T-helper 2 cell treated with Interferon-gamma antibody and Interleukin-4, amounts not matched to agents 5 μg/mL and 100 μg/mL, for 36 hours (primary cell): ENCODE measurements at regions not wholly inside any gene's neighbourhood (a gene's known extent, or its start where the extent isn't known, plus 50 kb on each side); places are given as distances from the start of the nearest gene placed in this dataset.
"Not testable (repeated sequence)": the region's sequence is repeated elsewhere in the genome, so short reads cannot be mapped to it uniquely, and the experiment has no call there.

Source experiments
- DNase-seq: peaks from one replicate; pipeline ENCODE4 v3.0.0; 2021; ENCODE audit warnings: low spot score
- H3K27ac Mint-ChIP-seq: one replicate; pipeline ENCODE4 v1.8.0; 2021; ENCODE audit warnings: mild to moderate bottlenecking, mixed read lengths
- H3K27me3 Mint-ChIP-seq: one replicate; pipeline ENCODE4 v1.8.0; 2021; ENCODE audit warnings: low read depth, mixed read lengths
- H3K36me3 Mint-ChIP-seq: one replicate; pipeline ENCODE4 v1.8.0; 2021; ENCODE audit warnings: low read depth, mixed read lengths
- H3K4me1 Mint-ChIP-seq: one replicate; pipeline ENCODE4 v1.8.0; 2021; ENCODE audit warnings: low read depth, mixed read lengths
- H3K4me3 Mint-ChIP-seq: one replicate; pipeline ENCODE4 v1.8.0; 2022; ENCODE audit warnings: mild to moderate bottlenecking, moderate library complexity, mixed read lengths
- H3K9me3 Mint-ChIP-seq: one replicate; pipeline ENCODE4 v1.8.0; 2021; ENCODE audit warnings: mixed read lengths

DNA sequence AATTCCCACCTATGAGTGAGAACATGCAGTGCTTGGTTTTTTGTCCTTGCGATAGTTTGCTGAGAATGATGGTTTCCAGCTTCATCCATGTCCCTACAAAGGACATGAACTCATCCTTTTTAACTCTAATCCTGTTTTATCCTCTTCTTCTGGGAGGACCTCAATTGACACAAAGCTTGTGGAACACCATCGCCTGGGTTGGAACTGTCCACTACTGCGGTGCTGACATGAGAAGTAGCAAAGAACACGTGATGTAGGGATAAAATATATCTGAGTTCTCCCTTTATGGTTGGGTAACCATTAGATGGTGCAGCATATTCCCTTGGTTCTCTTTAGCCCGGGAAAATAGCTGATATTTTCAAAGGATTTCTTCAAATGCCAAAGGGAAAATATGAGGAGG, 105.3 kb upstream of the TOPAZ1 start:
- Mint-ChIP-seq H3K27me3 (no peaks in the 10 kb centered on the region), H3K36me3 (no peaks in the 10 kb centered on the region), H3K4me1 (no peaks in the 10 kb centered on the region), H3K27ac (no peak overlapping the region), H3K4me3 (no peak overlapping the region), H3K9me3 (no peaks in the 10 kb centered on the region)
- DNase-seq = no peak

DNA sequence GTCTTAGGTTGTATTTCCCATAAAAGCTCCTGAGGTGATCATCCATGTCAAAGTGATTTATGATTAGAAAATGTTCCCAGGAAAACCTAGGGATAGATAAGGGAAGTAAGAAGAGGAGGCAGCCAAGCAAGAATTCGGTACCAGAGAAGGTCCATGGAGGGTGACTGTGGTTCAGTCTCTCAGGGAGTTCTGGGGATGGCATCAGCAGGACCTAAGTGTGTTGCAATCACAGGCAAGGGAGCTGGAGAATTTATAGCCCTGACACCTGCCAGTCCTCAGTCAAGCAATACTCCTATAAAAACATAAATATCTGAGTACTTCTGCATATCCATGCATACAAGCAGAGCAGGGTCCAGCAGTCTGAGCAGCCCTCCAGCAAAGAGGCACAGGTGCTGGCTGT, 95.6 kb upstream of the TOPAZ1 start:
- Mint-ChIP-seq H3K27ac (no peak overlapping the region), H3K36me3 (no peaks in the 10 kb centered on the region), H3K4me1 (no peaks in the 10 kb centered on the region), H3K4me3 (no peak overlapping the region), H3K9me3 (no peaks in the 10 kb centered on the region), H3K27me3 (peaks cover 5% of the 10 kb centered on the region)
- no peak for DNase-seq

DNA sequence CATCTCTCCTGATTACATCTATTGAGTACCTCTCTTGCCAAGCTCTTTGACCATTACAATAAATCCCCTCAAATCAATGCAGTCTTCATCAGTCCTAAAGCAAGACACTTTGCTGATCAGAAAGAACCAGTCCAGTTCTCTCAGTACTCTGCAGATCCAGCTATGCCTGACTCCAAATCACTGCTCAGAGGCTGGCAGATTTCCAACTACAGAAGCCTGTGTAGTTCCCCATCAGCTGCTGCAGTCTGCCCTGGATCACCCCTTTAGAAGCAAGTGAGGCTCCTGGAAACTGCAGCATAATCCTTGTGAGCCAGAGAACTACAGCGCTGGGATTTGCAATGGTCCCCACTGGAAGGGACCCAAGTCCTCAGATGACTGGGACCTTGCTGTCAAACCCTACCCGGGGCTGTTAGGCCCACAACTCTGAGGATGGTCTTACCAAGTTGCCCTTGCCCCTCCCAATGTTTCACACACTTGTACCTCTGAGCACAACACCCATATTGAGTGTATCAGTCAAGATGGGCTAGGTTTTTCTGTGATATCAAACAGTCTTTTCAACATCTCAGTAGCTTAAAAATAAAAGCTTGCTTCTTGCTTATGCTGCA, 81.9 kb upstream of the TOPAZ1 start:
- H3K9me3 Mint-ChIP-seq = no peaks in the 10 kb centered on the region
- H3K4me1 Mint-ChIP-seq = no peaks in the 10 kb centered on the region
- no peaks in the 10 kb centered on the region for H3K36me3 Mint-ChIP-seq
- DNase-seq = no peak
- no peak overlapping the region for H3K27ac Mint-ChIP-seq
- no peak overlapping the region for H3K4me3 Mint-ChIP-seq
- peaks cover 2% of the 10 kb centered on the region for H3K27me3 Mint-ChIP-seq

DNA sequence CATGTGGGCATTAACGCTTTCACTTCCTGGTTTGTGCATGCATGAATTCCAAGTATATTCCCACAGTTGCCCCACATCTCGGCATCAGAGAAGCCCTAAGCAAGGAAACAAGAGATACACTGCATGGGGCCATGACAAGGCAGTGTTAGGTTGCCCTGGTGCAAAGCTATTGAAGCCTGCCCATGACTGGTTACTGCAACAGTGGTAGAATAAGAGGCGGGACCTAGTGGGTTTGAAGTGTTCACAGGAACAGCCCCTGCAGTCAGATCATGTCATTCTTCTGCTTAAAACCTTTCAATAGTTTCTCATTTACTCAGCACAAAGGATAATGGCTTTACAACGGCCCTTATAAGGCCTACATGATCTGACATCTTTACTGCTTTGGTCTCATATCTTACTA, 80.9 kb upstream of the TOPAZ1 start:
- no peak for DNase-seq
- peaks cover 2% of the 10 kb centered on the region for H3K27me3 Mint-ChIP-seq

DNA sequence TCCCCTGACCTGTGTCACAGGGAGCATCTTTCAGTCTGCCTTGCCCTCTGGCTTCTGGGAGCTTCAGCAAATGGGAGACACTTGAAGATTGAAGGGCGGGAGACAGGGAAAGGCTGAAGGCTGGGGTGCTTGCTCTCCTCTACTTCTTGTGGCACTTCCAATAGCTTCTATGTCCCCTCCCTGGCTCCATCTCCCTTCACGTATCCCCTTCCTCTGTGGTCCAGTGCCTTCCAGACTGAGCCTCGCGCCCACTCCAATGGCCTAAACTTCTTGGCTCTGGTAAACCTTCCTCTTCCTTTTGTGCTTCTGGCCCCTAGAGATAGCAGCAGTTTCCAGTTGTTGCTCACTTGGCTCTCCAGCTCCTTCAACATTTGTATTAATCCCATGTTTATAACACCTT, 69.8 kb upstream of the TOPAZ1 start:
- DNase-seq = no peak
- Mint-ChIP-seq H3K36me3 (no peaks in the 10 kb centered on the region), H3K4me3 (no peak overlapping the region), H3K27ac (no peak overlapping the region), H3K9me3 (no peaks in the 10 kb centered on the region), H3K27me3 (peaks cover 2% of the 10 kb centered on the region), H3K4me1 (no peaks in the 10 kb centered on the region)

More for the DNA sequence above, 80.9 kb upstream of the TOPAZ1 start:
- no peaks in the 10 kb centered on the region for H3K4me1 Mint-ChIP-seq
- no peak overlapping the region for H3K27ac Mint-ChIP-seq
- no peaks in the 10 kb centered on the region for H3K9me3 Mint-ChIP-seq
- H3K36me3 Mint-ChIP-seq = no peaks in the 10 kb centered on the region
- no peak overlapping the region for H3K4me3 Mint-ChIP-seq

DNA sequence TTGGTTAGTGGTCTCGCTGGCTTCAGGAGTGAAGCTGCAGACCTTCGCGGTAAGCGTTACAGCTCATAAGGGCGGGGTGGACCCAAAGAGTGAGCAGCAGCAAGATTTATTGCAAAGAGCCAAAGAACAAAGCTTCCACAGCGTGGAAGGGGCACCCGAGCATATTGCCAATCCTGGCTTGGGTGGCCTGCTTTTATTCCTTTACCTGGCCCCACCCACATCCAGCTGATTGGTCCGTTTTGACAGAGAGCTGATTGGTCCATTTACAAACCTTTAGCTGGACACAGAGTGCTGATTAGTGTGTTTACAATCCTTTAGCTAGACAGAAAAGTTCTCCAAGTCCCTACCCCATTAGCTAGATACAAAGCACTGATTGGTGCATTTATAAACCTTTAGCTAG, 69.0 kb upstream of the TOPAZ1 start:
- not testable (repeated sequence) for H3K4me3 Mint-ChIP-seq, H3K4me1 Mint-ChIP-seq, H3K9me3 Mint-ChIP-seq, H3K36me3 Mint-ChIP-seq, DNase-seq, H3K27me3 Mint-ChIP-seq, H3K27ac Mint-ChIP-seq

DNA sequence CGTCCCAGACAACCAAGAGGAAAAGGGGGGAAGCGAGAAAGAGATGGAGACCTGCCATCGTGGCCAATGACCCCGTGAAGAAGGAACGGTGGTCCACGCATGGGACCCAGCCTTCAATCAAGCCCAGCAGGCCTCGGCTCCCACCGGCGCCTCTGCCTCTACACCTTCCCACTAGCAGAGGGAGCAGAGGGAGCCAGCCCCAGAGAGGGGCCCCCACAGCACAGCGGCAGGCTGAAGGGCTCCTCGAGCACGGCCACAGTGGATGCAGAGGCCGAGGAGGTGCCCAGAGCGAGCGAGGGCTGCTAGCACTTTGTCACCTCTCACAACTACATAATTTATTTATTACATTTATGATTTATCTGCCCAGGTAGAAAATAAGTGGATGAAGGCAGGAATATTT, 68.4 kb upstream of the TOPAZ1 start:
- no peaks in the 10 kb centered on the region for H3K4me1 Mint-ChIP-seq
- peaks cover 2% of the 10 kb centered on the region for H3K27me3 Mint-ChIP-seq
- no peak overlapping the region for H3K27ac Mint-ChIP-seq
- no peaks in the 10 kb centered on the region for H3K9me3 Mint-ChIP-seq
- H3K36me3 Mint-ChIP-seq = no peaks in the 10 kb centered on the region
- no peak for DNase-seq
- no peak overlapping the region for H3K4me3 Mint-ChIP-seq

DNA sequence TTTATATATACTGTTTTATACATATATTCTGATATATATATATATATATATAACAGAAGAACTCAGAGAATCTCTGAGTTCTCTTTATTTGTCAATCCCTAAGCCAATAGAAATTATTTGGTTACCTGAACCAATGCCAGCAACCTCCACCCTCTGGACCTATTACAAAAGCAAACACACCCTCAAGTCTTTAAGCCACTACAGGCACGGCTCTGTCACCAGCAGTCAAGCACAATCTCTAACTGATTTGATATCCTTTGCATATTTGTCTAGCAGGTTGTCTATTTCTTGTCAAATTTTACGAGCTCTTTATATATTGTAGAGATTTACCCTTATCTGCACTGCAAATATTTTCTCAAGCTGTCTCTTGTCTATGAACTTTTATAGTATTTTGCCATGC, 66.6 kb upstream of the TOPAZ1 start:
- no peaks in the 10 kb centered on the region for H3K9me3 Mint-ChIP-seq
- H3K27me3 Mint-ChIP-seq = peaks cover 2% of the 10 kb centered on the region
- H3K27ac Mint-ChIP-seq = no peak overlapping the region

DNA sequence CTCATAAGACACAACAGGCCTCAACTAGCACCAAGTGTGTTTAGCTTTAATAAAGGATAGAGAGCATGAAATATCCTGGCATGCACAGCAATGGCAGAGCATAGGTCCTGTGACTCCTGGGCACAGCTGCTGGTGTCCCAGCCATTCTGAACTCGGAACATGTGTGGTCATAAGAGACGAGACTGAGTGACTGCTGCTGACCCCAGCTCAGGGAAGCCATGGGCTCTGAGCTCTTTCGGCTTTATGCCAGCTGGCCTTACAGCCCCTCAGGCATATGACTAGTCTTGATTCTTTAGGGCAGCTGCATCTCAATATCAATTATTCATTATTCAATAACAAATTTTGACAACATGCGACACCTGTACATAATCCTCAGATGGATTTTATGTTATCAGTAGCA, 62.4 kb upstream of the TOPAZ1 start:
- Mint-ChIP-seq H3K9me3 (no peaks in the 10 kb centered on the region), H3K4me3 (no peak overlapping the region), H3K36me3 (no peaks in the 10 kb centered on the region), H3K27me3 (peaks cover 11% of the 10 kb centered on the region), H3K27ac (no peak overlapping the region), H3K4me1 (peaks cover 1% of the 10 kb centered on the region)
- no peak for DNase-seq

More for the DNA sequence above, 66.6 kb upstream of the TOPAZ1 start:
- Mint-ChIP-seq H3K36me3 (no peaks in the 10 kb centered on the region), H3K4me3 (no peak overlapping the region), H3K4me1 (no peaks in the 10 kb centered on the region)
- no peak for DNase-seq

DNA sequence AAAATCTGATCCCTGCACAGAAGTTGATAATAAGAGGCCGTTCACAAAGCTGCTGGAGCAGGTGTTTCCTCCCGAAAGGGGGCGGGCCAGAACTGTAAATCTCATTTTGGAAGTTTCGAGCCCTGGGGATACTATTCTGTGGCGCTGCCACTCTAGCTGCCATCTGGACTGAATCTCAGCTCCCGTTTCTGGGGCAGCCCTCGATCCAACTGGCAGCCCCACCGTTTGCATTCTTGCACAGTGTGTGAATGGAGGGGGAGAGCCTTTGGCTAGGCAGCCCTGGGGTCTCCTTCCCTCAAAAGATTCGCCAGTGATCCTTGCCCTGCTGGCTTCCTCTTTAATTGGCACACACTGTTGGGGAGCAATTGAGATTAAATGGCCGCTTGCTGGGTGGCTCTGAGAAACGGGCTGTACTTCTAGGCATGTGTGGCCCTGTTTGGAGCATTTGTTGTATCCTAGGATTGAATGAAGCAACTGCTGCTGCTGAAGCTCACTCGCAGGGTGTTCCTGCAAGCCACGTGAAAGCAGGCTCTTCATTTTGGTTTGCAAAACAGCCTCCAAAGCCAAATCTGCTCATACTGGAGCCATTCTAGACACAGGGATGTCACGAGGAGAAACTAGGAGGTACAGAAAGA, 57.2 kb upstream of the TOPAZ1 start:
- H3K27ac Mint-ChIP-seq = no peak overlapping the region

DNA sequence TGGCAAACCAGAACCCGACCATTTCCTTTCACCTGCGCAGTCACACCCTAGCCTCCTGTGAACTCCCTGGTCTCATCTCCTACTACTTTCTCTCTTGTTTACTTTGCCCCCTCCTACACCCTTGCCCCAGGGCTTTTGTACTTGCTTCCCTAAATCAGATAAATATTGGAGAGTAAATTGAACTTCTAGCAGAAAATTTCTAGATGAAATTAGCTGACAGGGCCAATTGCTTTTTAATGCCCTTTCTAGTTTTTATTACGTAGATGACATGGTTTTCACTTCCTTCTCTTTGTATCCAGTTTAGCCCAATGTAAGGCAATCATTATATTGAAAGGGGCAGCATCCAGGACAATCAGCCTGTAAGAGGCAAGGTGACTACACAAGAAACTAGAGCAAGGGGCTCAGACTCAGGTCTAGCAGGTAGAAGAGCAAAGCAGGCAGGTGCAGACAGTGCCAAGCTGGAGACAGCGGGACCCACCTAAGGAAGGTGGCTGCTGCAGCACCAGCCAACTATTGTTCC, 56.2 kb upstream of the TOPAZ1 start:
- peaks cover 1% of the 10 kb centered on the region for H3K4me1 Mint-ChIP-seq
- peaks cover 12% of the 10 kb centered on the region for H3K27me3 Mint-ChIP-seq
- H3K9me3 Mint-ChIP-seq = no peaks in the 10 kb centered on the region
- H3K27ac Mint-ChIP-seq = no peak overlapping the region
- no peaks in the 10 kb centered on the region for H3K36me3 Mint-ChIP-seq
- no peak for DNase-seq
- no peak overlapping the region for H3K4me3 Mint-ChIP-seq

More for the DNA sequence above, 57.2 kb upstream of the TOPAZ1 start:
- no peaks in the 10 kb centered on the region for H3K36me3 Mint-ChIP-seq
- DNase-seq = no peak
- H3K4me3 Mint-ChIP-seq = no peak overlapping the region
- H3K27me3 Mint-ChIP-seq = peaks cover 12% of the 10 kb centered on the region
- H3K4me1 Mint-ChIP-seq = peaks cover 1% of the 10 kb centered on the region
- H3K9me3 Mint-ChIP-seq = no peaks in the 10 kb centered on the region

DNA sequence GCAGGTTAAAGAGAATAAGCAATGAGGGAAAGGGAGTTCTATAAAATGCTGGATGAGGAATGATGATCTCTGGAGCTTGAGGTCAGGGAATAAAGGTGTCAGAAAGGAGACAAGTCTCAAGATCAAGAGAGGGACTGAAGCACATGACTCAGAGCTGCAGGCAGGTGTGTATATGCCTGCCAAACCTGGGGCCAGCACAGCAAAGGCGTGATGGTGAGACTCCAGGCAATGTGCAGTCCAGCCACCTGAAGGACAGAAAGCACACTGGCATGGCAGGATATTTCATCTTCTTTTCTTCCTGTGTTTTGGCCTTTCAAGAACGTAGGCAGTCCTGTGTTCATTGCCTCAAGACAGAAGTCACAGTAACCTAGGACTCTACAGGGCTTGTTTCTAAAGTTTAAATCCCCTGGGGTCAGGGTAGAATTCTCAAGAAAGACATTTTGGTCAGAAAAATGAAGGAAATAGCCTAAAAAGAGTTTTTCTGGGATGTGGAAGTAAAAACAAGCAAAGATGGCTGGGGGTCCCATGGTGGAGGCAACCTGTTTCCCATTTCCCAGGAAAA, 55.5 kb upstream of the TOPAZ1 start:
- Mint-ChIP-seq H3K36me3 (no peaks in the 10 kb centered on the region), H3K27ac (no peak overlapping the region), H3K4me1 (peaks cover 1% of the 10 kb centered on the region), H3K4me3 (no peak overlapping the region), H3K27me3 (peaks cover 12% of the 10 kb centered on the region), H3K9me3 (no peaks in the 10 kb centered on the region)
- DNase-seq = no peak

DNA sequence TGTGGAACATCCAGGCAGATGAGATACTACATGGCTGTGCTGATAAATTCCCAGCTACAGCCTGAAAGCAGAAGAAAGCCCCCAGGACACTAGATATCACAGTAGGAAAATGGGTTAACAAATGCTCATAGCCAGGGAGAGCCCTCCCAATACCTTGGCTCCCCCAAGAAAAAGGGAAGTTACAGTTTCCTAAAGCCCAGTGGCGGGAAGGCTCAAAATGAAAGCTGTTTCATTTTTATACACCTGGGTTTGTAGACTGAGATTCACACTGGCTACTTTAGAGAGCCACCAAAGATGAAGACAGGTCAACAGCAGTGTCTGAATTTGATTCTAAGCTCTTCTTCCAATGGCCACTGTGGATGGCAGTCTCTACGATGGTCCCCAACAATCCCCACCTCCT, 55.0 kb upstream of the TOPAZ1 start:
- DNase-seq = no peak
- peaks cover 1% of the 10 kb centered on the region for H3K4me1 Mint-ChIP-seq
- H3K36me3 Mint-ChIP-seq = no peaks in the 10 kb centered on the region
- no peak overlapping the region for H3K27ac Mint-ChIP-seq
- H3K27me3 Mint-ChIP-seq = peaks cover 12% of the 10 kb centered on the region
- H3K9me3 Mint-ChIP-seq = no peaks in the 10 kb centered on the region
- no peak overlapping the region for H3K4me3 Mint-ChIP-seq
